DOHH2 (cell line): ENCODE measurements at regions not wholly inside any gene's neighbourhood (a gene's known extent, or its start where the extent isn't known, plus 50 kb on each side); places are given as distances from the start of the nearest gene placed in this dataset.

Experiments
- H3F3A ChIP-seq: fragments of 200-600 bp; sonication (generic), shearing (Covaris generic); 2 replicates; pipeline ENCODE4 v1.6.0; 2016; ENCODE audit warnings: antibody characterized with exemption, mild to moderate bottlenecking; ENCODE audit not compliant: control insufficient read depth, insufficient read depth
- H3K27ac ChIP-seq: fragments of 200-600 bp; sonication (generic); 2 replicates; pipeline ENCODE4 v1.5.1; 2014; ENCODE audit warnings: low read depth, mild to moderate bottlenecking, low read length, moderate library complexity
- H3K27me3 ChIP-seq: fragments of 200-600 bp; sonication (generic); 2 replicates; pipeline ENCODE4 v1.6.1; 2014; ENCODE audit warnings: mild to moderate bottlenecking, low read length, mixed read lengths; ENCODE audit not compliant: control insufficient read depth
- H3K36me3 ChIP-seq: fragments of 200-600 bp; sonication (generic); 2 replicates; pipeline ENCODE4 v1.6.1; 2014; ENCODE audit warnings: mild to moderate bottlenecking, low read length, moderate library complexity, mixed read lengths; ENCODE audit not compliant: control insufficient read depth
- H3K4me1 ChIP-seq: fragments of 200-600 bp; sonication (generic); 2 replicates; pipeline ENCODE4 v1.6.1; 2014; ENCODE audit warnings: mild to moderate bottlenecking, low read length, mixed read lengths; ENCODE audit not compliant: control insufficient read depth
- H3K4me2 ChIP-seq: fragments of 200-600 bp; sonication (generic); 2 replicates; pipeline ENCODE4 v1.6.0; 2014; ENCODE audit warnings: mild to moderate bottlenecking, low read length, moderate library complexity
- H3K4me3 ChIP-seq: fragments of 200-600 bp; sonication (generic); 2 replicates; pipeline ENCODE4 v1.5.1; 2014; ENCODE audit warnings: mild to moderate bottlenecking, low read length, mixed read lengths
- H3K79me2 ChIP-seq: fragments of 200-600 bp; sonication (generic); 2 replicates; pipeline ENCODE4 v1.6.1; 2014; ENCODE audit warnings: mild to moderate bottlenecking, low read length, mixed read lengths; ENCODE audit not compliant: control insufficient read depth
- H3K9me2 ChIP-seq: fragments of 200-600 bp; sonication (generic); replicated peaks from 2 replicates; pipeline ENCODE4 v1.6.1; 2014; ENCODE audit warnings: mild to moderate bottlenecking, low read length, mixed read lengths; ENCODE audit not compliant: control insufficient read depth
- H3K9me3 ChIP-seq: fragments of 200-600 bp; sonication (generic); 2 replicates; pipeline ENCODE4 v1.6.1; 2014; ENCODE audit warnings: antibody characterized with exemption, low read length, mixed read lengths; ENCODE audit not compliant: control insufficient read depth, insufficient read depth
- H4K20me1 ChIP-seq: fragments of 200-600 bp; sonication (generic); 2 replicates; pipeline ENCODE4 v1.6.0; 2014; ENCODE audit warnings: low read depth, mild to moderate bottlenecking, antibody characterized with exemption, low read length, moderate library complexity; ENCODE audit not compliant: control insufficient read depth, insufficient read depth
- EZH2phosphoT487 ChIP-seq: fragments of 200-600 bp; sonication (generic); IDR thresholded peaks from 2 replicates; pipeline ENCODE4 v1.6.1; 2017; ENCODE audit warnings: borderline replicate concordance, mild to moderate bottlenecking, antibody characterized with exemption, low read length, moderate library complexity, mixed read lengths
- TF ChIP-seq, protein P1 (sequence below): fragments of 200-600 bp; sonication (generic); IDR thresholded peaks from one replicate; pipeline ENCODE4 v1.5.1; 2014; ENCODE audit warnings: antibody characterized with exemption, mild to moderate bottlenecking, low read depth, low read length; ENCODE audit not compliant: poor library complexity, severe bottlenecking

DNA sequence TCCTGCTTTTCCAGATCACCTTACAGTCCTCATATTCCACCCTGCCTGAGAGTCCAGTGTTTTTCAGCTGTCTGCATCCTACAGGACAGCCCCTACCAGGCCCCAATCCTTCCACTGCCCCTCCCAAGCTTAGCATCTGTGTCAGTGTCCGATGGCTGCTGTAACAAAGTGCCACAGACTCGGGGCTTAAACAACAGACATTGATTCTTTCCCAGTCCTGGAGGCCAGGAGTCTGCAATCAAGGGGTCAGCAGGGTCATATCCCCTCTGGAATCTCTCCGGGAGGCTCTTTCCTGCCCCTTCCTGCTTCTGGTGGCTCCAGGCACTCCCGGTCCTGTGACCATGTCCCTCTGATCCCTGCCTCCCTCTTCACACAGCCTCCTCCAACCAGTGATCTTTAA lies 396.6 kb upstream of the MAP3K7 start:
- H3K4me2 ChIP-seq, result no peak overlapping the region
- TF ChIP-seq, protein P1, sequence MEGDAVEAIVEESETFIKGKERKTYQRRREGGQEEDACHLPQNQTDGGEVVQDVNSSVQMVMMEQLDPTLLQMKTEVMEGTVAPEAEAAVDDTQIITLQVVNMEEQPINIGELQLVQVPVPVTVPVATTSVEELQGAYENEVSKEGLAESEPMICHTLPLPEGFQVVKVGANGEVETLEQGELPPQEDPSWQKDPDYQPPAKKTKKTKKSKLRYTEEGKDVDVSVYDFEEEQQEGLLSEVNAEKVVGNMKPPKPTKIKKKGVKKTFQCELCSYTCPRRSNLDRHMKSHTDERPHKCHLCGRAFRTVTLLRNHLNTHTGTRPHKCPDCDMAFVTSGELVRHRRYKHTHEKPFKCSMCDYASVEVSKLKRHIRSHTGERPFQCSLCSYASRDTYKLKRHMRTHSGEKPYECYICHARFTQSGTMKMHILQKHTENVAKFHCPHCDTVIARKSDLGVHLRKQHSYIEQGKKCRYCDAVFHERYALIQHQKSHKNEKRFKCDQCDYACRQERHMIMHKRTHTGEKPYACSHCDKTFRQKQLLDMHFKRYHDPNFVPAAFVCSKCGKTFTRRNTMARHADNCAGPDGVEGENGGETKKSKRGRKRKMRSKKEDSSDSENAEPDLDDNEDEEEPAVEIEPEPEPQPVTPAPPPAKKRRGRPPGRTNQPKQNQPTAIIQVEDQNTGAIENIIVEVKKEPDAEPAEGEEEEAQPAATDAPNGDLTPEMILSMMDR, result no peak
- no peak for TF ChIP-seq EZH2phosphoT487
- H3K9me3 ChIP-seq, result no peaks in the 10 kb centered on the region
- H3K4me1 ChIP-seq, result no peaks in the 10 kb centered on the region
- H3K79me2 ChIP-seq, result no peaks in the 10 kb centered on the region
- no peaks in the 10 kb centered on the region for H3K9me2 ChIP-seq
- no peaks in the 10 kb centered on the region for H3F3A ChIP-seq
- H3K36me3 ChIP-seq, result no peaks in the 10 kb centered on the region
- no peaks in the 10 kb centered on the region for H3K27me3 ChIP-seq
- no peaks in the 10 kb centered on the region for H4K20me1 ChIP-seq
- H3K27ac ChIP-seq, result no peak overlapping the region
- no peak overlapping the region for H3K4me3 ChIP-seq

DNA sequence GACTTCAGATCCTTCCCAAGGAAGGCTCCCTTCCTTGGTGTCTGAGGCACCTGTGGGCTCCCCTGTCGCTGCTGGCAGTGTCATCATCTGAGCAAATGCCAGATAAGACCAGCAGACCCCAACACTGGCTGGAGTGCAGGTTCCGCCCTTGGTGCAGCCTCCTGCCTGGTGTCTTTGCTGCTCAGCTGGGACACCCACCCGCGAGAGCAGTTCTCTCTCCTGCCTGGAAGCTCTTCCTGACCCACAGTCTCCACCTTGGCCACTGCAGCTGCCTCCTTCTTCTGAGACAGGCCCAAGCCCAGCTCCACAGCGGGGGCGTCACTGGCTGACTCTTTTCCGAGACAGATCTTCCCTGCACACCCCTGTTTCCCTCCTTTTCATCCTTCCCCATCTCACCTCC lies 395.7 kb upstream of the MAP3K7 start:
- no peak overlapping the region for H3K4me2 ChIP-seq
- H3K27ac ChIP-seq, result no peak overlapping the region
- no peaks in the 10 kb centered on the region for H4K20me1 ChIP-seq
- no peaks in the 10 kb centered on the region for H3K27me3 ChIP-seq
- H3K36me3 ChIP-seq, result no peaks in the 10 kb centered on the region
- TF ChIP-seq, protein P1, result no peak
- no peak for TF ChIP-seq EZH2phosphoT487
- no peak overlapping the region for H3K4me3 ChIP-seq
- no peaks in the 10 kb centered on the region for H3F3A ChIP-seq
- no peaks in the 10 kb centered on the region for H3K4me1 ChIP-seq
- no peaks in the 10 kb centered on the region for H3K9me2 ChIP-seq
- H3K79me2 ChIP-seq, result no peaks in the 10 kb centered on the region
- H3K9me3 ChIP-seq, result no peaks in the 10 kb centered on the region

DNA sequence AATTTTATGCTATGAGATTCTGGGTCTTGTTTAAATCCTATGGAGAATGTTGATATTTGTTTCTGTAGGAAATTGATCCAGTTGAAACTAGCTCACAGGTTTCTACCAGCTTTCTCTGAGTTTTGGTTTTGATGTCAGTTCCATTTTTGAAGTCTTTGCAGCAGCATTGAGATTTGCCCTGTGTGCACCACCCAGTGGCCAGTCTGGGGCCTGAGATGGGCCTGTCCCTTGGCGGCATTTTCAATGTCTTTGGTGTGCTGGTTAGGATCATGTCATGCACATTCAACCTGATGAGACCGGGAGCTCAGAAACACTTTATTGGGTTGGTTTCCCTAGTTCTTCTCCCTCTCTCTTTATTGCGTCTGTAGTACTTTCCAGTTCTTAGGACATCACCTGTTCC lies 395.2 kb upstream of the MAP3K7 start:
- TF ChIP-seq, protein P1, result no peak
- TF ChIP-seq EZH2phosphoT487, result no peak
- Histone ChIP-seq H4K20me1 (no peaks in the 10 kb centered on the region), H3K4me1 (no peaks in the 10 kb centered on the region), H3K36me3 (no peaks in the 10 kb centered on the region), H3F3A (no peaks in the 10 kb centered on the region), H3K27ac (no peak overlapping the region), H3K4me2 (no peak overlapping the region), H3K4me3 (no peak overlapping the region), H3K79me2 (no peaks in the 10 kb centered on the region), H3K9me3 (no peaks in the 10 kb centered on the region), H3K27me3 (no peaks in the 10 kb centered on the region), H3K9me2 (no peaks in the 10 kb centered on the region)

DNA sequence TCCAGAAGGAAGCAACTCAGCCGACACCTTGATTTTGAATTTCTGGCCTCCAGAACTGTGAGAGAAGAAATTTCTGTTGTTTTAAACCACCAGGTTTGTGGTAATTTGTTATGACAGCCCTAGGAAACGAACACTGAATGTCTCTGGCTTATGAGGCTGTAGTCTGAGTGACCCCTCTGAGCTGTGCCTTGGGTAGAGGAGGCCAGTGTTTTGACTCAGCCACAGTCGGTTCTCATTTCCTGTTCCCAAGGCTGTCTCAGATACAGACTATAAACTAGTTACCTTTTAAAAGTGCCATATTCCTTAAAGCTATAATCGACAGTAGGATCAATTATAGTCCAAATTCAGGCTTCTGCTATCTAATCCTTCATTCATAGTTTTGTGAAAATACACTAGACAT lies 391.2 kb upstream of the MAP3K7 start:
- Histone ChIP-seq H3K4me1 (no peaks in the 10 kb centered on the region), H3K4me3 (no peak overlapping the region), H4K20me1 (no peaks in the 10 kb centered on the region), H3F3A (no peaks in the 10 kb centered on the region), H3K4me2 (no peak overlapping the region), H3K27ac (no peak overlapping the region), H3K9me3 (no peaks in the 10 kb centered on the region), H3K36me3 (no peaks in the 10 kb centered on the region), H3K9me2 (no peaks in the 10 kb centered on the region), H3K27me3 (no peaks in the 10 kb centered on the region), H3K79me2 (no peaks in the 10 kb centered on the region)
- no peak for TF ChIP-seq EZH2phosphoT487
- TF ChIP-seq, protein P1, result no peak
